ENCODE measurements at regions not wholly inside any gene's neighbourhood (a gene's known extent, or its start where the extent isn't known, plus 50 kb on each side); places are given as distances from the start of the nearest gene placed in this dataset.
"Not testable (repeated sequence)": the region's sequence is repeated elsewhere in the genome, so short reads cannot be mapped to it uniquely, and the experiment has no call there.

DNA sequence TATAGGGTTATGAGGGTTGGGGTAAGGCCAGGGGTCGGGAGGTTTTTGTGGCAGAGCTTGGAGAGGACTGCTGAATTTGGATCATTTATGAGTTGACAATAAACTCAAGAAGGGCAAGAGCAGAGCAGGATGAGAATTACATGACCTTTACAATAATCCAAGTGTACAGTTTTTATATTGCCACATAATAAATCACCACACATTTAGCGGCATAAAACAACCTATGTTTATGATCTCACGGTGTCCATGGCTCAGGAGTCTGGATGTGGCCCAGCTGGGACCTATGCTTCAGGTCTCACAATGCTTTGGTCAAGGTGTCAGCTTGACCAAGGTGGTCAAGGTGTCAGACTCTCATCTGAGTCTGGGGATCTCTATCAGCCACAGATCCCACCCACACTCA, 118.3 kb upstream of the WSCD1 start:
- DNase-seq (ENCODE audit: low spot score): no peak

DNA sequence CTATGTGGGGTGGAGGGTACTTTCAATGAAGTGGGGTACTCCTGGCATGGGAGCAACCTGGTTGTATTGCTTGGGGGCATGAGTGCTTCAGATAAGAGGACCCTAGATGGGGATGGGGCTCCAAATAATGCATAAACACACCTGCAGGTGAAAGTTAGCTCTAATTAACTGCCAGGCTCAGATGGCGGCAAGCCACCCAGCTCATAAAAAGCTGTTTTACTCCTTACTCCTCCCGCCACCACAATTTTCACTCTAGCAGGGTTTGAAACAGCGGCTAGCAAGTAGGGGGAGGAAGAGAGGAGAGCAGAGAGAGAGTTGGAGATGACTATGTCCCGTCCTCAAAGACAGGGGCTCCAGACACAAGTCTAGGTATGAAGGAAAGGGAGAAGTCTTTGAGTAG, 117.7 kb upstream of the WSCD1 start:
- no peak for DNase-seq (ENCODE audit: low spot score)

DNA sequence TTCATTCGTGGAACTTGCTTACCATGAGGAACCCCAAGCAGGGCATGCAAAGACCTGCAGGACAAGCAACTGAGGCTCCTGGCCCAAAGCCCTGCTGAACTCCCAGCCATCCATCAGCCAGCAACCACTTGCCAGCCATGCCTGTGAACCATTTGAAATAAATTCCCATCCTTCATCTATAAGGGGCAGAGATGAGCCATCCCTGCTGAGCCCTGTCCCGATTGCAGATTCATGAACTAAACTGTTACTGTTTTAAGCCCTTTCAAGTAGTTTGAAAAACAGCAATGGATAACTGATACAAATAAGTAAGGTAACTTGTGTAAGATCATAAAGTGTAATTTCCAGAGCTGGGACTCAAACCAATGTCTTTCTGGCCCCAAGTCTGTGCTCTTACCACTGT, 114.4 kb upstream of the WSCD1 start:
- no peak for DNase-seq (ENCODE audit: low spot score)

GRCh38 chr17:5958850-5959249, 111.3 kb upstream of the WSCD1 start:
- no peak for DNase-seq (ENCODE audit: low spot score)

DNA sequence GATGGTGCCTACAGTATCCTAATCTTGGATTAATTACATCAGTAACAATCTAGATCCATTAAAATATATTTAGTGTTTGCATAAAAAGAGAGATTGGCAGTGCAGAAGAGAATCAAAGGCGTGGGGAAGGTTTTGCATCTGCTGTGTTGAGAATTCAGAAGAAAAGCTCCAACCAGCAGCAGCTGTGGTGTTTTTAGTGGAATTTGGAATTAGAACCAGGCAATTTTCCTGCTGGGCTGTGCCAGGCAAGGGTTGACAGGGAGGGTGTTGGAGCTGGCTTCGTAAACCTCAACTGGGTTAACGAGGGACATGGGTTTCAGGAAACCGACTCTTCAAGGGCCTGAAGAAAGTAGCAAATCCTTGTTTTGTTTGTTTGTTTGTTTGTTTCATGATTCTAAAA, 107.8 kb upstream of the WSCD1 start:
- DNase-seq (ENCODE audit: low spot score): no peak

DNA sequence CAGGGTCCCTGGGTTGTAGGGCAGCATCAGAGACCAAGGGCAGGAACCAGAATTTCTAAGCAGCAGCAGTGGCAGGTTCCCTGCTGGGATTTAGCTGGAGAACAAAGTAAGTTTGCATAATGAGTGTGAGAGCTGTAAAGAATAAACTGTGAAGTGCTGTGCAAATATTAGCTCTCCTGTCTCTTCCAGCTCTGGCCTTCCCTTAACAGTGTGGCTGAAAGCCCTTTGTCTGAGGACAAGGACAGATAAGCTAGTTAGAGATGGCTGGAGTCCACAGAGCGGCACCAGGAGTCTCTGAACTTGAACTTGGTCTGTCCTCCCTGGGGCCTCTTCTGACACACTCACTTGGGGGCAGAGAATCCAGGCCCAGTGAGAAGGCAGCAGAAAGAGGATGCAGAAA, 98.2 kb upstream of the WSCD1 start:
- DNase-seq (ENCODE audit: low spot score): no peak

DNA sequence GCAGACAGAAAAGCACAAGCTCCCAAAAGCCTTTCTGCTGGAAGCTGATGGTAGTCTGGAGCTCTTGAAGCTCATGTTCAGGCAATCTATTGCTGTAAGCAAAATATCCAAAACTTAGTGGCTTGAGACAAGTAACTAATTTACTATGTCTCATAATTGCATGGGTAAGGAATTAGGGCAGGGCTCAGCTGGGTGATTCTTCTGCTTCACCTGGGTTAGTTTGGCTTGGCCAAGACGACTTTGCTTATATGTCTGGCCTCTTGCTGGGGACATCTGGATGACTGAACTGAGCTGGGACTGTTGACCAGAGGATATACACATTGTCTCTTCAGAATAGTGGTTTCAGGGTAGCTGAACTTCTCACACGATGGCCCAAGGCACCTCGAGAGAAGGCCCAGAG, 96.8 kb upstream of the WSCD1 start:
- DNase-seq (ENCODE audit: low spot score): no peak

GRCh38 chr17:5975661-5976060, 94.5 kb upstream of the WSCD1 start:
- no peak for DNase-seq (ENCODE audit: low spot score)

DNA sequence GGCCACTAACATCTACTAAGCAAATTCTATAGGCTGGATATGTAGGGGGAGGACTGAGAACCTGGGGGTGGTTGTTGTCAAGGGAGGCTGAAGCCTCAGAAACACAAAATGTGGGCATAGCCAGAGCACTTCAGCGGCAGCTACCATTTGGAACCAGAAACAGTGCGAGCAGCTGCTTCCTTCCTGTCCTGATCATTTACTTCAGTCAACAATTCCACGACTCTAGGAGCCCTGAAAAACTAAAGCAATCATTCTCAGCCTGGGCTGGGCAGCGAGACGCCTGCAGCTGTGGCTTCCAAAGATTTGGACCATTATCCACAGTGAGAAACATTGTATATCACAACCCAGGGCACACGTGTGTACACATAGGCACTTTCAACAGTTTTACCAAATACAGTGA, 93.9 kb upstream of the WSCD1 start:
- DNase-seq (ENCODE audit: low spot score): no peak

DNA sequence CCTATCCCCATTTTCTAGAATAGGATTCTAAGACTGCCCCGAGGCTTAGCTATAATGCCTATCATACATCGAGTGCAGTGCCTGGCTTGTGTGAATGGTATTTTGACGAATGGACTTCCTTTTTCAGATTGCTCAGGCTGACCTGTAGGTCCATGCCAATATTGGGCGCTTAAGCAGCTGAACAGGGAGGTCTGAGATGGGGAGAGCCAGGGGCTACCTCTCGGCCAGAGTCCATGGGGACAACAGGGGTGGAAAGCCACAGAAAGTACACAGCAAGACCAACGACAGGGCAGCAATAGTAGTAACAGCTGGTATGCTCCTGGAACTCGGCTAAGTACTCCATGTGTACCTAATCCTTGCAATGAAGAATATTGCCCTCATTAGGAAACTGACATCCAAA, 91.7 kb upstream of the WSCD1 start:
- no peak for DNase-seq (ENCODE audit: low spot score)

DNA sequence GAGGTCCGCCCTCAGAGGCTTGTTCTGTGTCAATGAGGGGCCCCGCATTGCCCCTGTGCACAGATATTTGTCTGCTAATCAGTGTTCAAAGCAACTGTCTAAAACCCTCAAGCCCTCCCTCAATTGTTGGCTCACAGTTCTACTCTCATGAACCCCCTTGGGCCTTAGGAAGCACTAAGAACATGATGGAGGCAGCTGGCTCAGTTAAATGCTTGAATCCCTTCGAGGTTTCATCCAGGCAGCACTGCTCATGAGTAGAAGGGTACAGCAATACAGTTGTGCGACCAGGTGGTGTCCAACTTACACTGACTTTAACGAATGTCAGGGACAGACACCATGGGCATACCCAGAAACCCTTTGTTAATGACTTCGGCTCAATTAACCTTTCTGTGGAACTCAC, 89.2 kb upstream of the WSCD1 start:
- no peak for DNase-seq (ENCODE audit: low spot score)

GRCh38 chr17:5986644-5987043, 83.5 kb upstream of the WSCD1 start:
- no peak for DNase-seq (ENCODE audit: low spot score)

DNA sequence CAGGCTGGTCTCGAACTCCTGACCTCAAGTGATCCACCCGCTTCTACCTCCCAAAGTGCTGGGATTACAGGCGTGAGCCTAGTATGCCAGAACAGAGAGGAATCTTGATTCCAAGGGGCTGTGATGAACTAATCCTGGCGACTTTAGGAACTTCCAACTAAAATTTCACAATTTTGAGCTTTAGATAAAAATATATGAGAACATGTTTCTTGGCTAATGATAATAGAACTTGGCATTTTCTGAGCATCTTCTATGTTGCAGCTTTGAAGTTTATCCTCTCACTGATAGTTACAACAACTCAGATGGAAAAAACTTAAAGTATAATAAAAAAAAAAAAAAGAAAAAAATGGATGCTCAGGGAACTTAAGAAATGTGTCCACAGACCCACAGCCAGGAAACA, 69.8 kb upstream of the WSCD1 start:
- DNase-seq (ENCODE audit: low spot score): no peak

GRCh38 chr17:6003221-6003620, 67.0 kb upstream of the WSCD1 start:
- not testable (repeated sequence) for DNase-seq (ENCODE audit: low spot score)

DNA sequence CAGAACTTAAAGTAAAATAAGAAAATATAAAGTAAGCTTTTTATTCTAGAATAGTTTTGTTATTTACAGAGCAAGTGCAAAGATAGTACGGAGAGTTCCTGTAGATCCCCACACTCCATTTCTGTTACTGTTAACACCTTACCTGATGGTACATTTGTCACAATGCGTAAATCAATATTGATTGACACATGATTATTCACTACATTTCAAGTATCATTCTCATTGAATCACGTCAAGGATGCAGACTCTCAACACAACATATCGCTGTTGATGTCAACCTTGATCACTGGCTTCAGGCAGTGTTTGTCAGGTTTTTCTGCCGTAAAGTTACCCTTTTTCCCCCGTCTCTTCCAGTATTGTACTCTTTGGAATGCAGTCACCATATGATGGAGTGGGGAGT, 64.2 kb upstream of the WSCD1 start:
- DNase-seq (ENCODE audit: low spot score): no peak

DNA sequence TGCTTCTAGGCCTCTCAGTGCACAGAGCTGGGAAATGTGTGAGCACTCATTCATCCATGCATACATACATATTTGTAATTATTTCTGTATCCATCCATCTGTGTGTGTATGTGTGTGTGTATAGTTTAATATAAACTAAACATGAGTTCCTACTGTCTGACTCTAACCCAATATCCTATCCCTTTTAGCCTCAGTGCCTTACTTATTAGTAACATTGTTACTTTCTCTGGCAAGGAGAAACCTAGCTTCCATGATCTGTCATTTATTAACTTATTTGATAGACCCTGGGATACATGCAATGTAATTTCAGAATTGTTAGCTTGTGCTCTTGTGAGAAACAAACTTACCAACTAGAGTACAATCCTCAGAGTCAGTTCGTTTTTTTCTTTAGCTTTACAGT, 59.0 kb upstream of the WSCD1 start:
- DNase-seq (ENCODE audit: low spot score): no peak

DNA sequence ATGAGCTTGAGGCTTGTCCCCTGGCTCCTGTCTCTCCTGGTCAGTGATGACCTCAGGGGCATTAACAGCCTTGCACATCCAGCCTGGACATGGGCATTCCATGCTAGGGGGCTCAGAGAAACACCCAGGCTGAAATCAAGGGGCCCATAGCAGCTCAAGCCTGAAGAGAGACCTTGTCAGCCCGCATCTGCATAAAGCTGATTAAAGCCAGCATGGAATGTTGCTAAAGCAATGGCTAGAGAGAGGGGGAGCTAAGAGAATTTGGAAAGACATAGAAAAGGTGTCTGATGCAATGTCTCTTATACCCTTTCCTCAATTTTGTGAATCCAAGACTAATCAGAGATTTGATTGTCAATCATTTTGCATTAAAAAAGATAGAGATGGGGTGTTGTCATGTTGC, 51.4 kb upstream of the WSCD1 start:
- DNase-seq (ENCODE audit: low spot score): no peak

DNA sequence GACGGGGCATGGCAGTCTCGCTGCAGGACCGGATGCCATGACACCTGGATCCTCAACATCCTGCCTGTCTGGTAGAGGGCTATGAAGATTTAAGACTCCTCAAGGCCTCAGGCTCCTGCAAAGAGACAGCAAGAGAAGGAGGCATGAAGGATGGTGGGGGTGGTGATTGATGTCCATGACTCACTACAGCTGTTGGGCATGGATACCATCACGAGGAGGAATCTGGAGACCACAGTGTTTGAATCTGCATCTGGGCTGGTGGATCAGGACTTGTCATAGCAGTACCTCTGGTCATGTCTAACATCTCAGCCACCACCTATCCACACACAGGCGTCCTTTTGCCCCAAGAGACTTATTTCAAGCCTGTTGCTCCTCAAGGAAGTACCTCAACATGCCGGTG, 50.2 kb upstream of the WSCD1 start:
- DNase-seq (ENCODE audit: low spot score): no peak

DNA sequence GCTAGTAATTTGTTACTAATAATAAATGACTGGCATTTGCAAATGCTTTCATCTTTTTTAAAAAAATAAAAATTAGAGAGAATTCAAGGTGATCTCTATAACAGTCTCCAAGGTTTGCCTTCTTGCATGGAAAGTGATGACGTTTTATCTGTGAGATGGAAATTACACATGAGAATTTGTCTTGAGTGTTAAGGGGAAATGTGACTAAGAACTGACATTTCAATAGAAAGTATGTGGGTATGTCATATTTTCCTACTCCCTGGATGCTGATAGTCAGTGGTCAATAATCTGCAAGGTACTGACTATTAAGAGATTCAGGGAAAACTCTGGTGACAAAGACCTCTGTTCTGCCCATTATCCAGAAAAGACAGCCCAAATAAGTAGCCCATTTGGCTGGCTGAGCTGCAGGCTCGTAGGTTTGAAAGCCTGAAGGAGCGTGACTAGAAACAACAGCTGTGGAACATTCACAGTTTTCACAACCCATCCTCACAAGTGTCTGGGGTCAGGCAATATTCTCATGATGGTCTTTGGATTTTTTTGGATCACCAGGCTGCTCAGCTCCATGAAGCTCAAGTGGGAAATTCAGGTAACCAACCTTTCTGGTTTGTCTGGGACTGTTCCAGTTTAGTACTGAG, 49.7 kb upstream of the WSCD1 start:
- no peak for DNase-seq (ENCODE audit: low spot score)

Data from HuH-7.5 (cell line).